OCI-LY1 (cell line): ENCODE measurements at regions not wholly inside any gene's neighbourhood (a gene's known extent, or its start where the extent isn't known, plus 50 kb on each side); places are given as distances from the start of the nearest gene placed in this dataset.

ENCODE experiments used
- H2AFZ ChIP-seq: fragments of 200-600 bp; sonication (generic), shearing (Covaris generic); 2 replicates; pipeline ENCODE4 v1.6.0; 2014; ENCODE audit warnings: antibody characterized with exemption, mild to moderate bottlenecking, low read length
- H3F3A ChIP-seq: fragments of 200-600 bp; sonication (generic), shearing (Covaris generic); 2 replicates; pipeline ENCODE4 v1.6.0; 2014; ENCODE audit warnings: mild to moderate bottlenecking, antibody characterized with exemption, low read length, moderate library complexity; ENCODE audit not compliant: insufficient read depth
- H3K27ac ChIP-seq: fragments of 200-600 bp; sonication (generic); 2 replicates; pipeline ENCODE4 v1.5.1; 2014; ENCODE audit warnings: low read length, mixed run types, mild to moderate bottlenecking, low read depth; ENCODE audit not compliant: poor library complexity, severe bottlenecking
- H3K27me3 ChIP-seq: fragments of 200-600 bp; sonication (generic); 2 replicates; pipeline ENCODE4 v1.6.0; 2014; ENCODE audit warnings: antibody characterized with exemption, mild to moderate bottlenecking, low read length, moderate library complexity; ENCODE audit not compliant: insufficient read depth
- H3K36me3 ChIP-seq: fragments of 200-600 bp; sonication (generic); 2 replicates; pipeline ENCODE4 v1.6.1; 2014; ENCODE audit warnings: mild to moderate bottlenecking, antibody characterized with exemption, low read length, moderate library complexity, mixed read lengths; ENCODE audit not compliant: insufficient read depth
- H3K4me1 ChIP-seq: fragments of 200-600 bp; sonication (generic); 2 replicates; pipeline ENCODE4 v1.5.1; 2014; ENCODE audit warnings: mild to moderate bottlenecking, low read length, moderate library complexity; ENCODE audit not compliant: insufficient read depth, severe bottlenecking
- H3K4me2 ChIP-seq: fragments of 200-600 bp; sonication (generic), shearing (Covaris generic); 2 replicates; pipeline ENCODE4 v1.6.1; 2014; ENCODE audit warnings: low read length
- H3K4me3 ChIP-seq: fragments of 200-600 bp; sonication (generic); 2 replicates; pipeline ENCODE4 v1.5.1; 2014; ENCODE audit warnings: low read length, low read depth, mild to moderate bottlenecking, mixed read lengths; ENCODE audit not compliant: poor library complexity, severe bottlenecking
- H3K79me2 ChIP-seq: fragments of 200-600 bp; shearing (Covaris generic); 2 replicates; pipeline ENCODE4 v1.6.1; 2016; ENCODE audit warnings: mixed run types, low read length, mixed read lengths; ENCODE audit not compliant: insufficient read depth
- H3K9ac ChIP-seq: fragments of 200-600 bp; sonication (generic), shearing (Covaris generic); 2 replicates; pipeline ENCODE4 v1.6.1; 2014; ENCODE audit warnings: mild to moderate bottlenecking, low read length, mixed read lengths
- H3K9me2 ChIP-seq: fragments of 200-600 bp; sonication (generic), shearing (Covaris generic); 2 replicates; pipeline ENCODE4 v1.6.1; 2014; ENCODE audit warnings: low read depth, mild to moderate bottlenecking, low read length, mixed read lengths
- H3K9me3 ChIP-seq: fragments of 200-600 bp; shearing (Covaris generic); 2 replicates; pipeline ENCODE4 v1.6.1; 2014; ENCODE audit warnings: low read length, mixed read lengths
- H4K20me1 ChIP-seq: fragments of 200-600 bp; sonication (generic), shearing (Covaris generic); 2 replicates; pipeline ENCODE4 v1.6.0; 2016; ENCODE audit warnings: mild to moderate bottlenecking, low read length; ENCODE audit not compliant: insufficient read depth
- CTCF ChIP-seq: fragments of 200-600 bp; sonication (generic), shearing (Covaris generic); IDR thresholded peaks from 2 replicates; pipeline ENCODE4 v1.5.1; 2017; ENCODE audit warnings: mild to moderate bottlenecking, antibody characterized with exemption, low read length, moderate library complexity, mixed read lengths
- EZH2 ChIP-seq: fragments of 200-600 bp; sonication (generic), shearing (Covaris generic); IDR thresholded peaks from 2 replicates; pipeline ENCODE4 v1.8.0; 2017; ENCODE audit warnings: borderline replicate concordance, mixed run types, mild to moderate bottlenecking, antibody characterized with exemption, low read length, moderate library complexity, mixed read lengths

GRCh38 chr2:207311316-207312005 is 145.7 kb upstream of the KLF7 start:
- Histone ChIP-seq H4K20me1 (no peaks in the 10 kb centered on the region), H2AFZ (no peak overlapping the region), H3K4me2 (no peak overlapping the region)

GRCh38 chr2:207312006-207312356 is 146.2 kb upstream of the KLF7 start:
- H3K27me3 ChIP-seq = no peaks in the 10 kb centered on the region
- no peak overlapping the region for H3K4me3 ChIP-seq
- no peaks in the 10 kb centered on the region for H3K9me2 ChIP-seq
- no peaks in the 10 kb centered on the region for H3K9me3 ChIP-seq
- no peaks in the 10 kb centered on the region for H3K79me2 ChIP-seq
- TF ChIP-seq CTCF (no peak), EZH2 (no peak)
- no peak overlapping the region for H3K9ac ChIP-seq
- H2AFZ ChIP-seq = no peak overlapping the region
- H3K4me1 ChIP-seq = no peaks in the 10 kb centered on the region
- no peaks in the 10 kb centered on the region for H3K36me3 ChIP-seq
- H3F3A ChIP-seq = no peaks in the 10 kb centered on the region
- H4K20me1 ChIP-seq = no peaks in the 10 kb centered on the region
- H3K4me2 ChIP-seq = no peak overlapping the region
- no peak overlapping the region for H3K27ac ChIP-seq

More at GRCh38 chr2:207311316-207312005, 145.7 kb upstream of the KLF7 start:
- no peaks in the 10 kb centered on the region for H3K36me3 ChIP-seq
- H3K79me2 ChIP-seq = no peaks in the 10 kb centered on the region
- H3K9ac ChIP-seq = no peak overlapping the region
- TF ChIP-seq CTCF = no peak
- no peak for TF ChIP-seq EZH2
- H3K9me2 ChIP-seq = no peaks in the 10 kb centered on the region
- no peak overlapping the region for H3K27ac ChIP-seq
- no peaks in the 10 kb centered on the region for H3K4me1 ChIP-seq
- H3K9me3 ChIP-seq = no peaks in the 10 kb centered on the region
- no peaks in the 10 kb centered on the region for H3F3A ChIP-seq
- H3K27me3 ChIP-seq = no peaks in the 10 kb centered on the region
- no peak overlapping the region for H3K4me3 ChIP-seq

- Histone ChIP-seq H3K4me1 (no peaks in the 10 kb centered on the region), H3K9ac (no peak overlapping the region), H3K9me3 (no peaks in the 10 kb centered on the region), H3K36me3 (no peaks in the 10 kb centered on the region), H3F3A (no peaks in the 10 kb centered on the region), H3K9me2 (no peaks in the 10 kb centered on the region), H3K4me2 (no peak overlapping the region), H3K27ac (no peak overlapping the region), H2AFZ (no peak overlapping the region), H3K79me2 (no peaks in the 10 kb centered on the region), H4K20me1 (no peaks in the 10 kb centered on the region), H3K4me3 (no peak overlapping the region), H3K27me3 (no peaks in the 10 kb centered on the region)
- TF ChIP-seq CTCF (no peak), EZH2 (no peak)
Observed at GRCh38 chr2:207313947-207314346, 148.2 kb upstream of the KLF7 start.
